Heart left ventricle (tissue), 16 donors: ENCODE measurements at regions not wholly inside any gene's neighbourhood (a gene's known extent, or its start where the extent isn't known, plus 50 kb on each side); places are given as distances from the start of the nearest gene placed in this dataset.

Experiments
- ATAC-seq, 4 donors: fragments of 200-7000 bp; cut with Tn5 transposase; one replicate each; pipeline ENCODE4 v1.9.1; 2020 to 2022; ENCODE audit warnings: moderate library complexity in 4 of 4, mild to moderate bottlenecking in 3 of 4, moderate number of reproducible peaks in 1 of 4
- DNase-seq, 5 donors: peaks; one replicate each; pipeline ENCODE4 v3.0.0-alpha.2; 2020
- H3K27ac ChIP-seq, 12 donors: fragments of 200-600 bp; sonication (generic) in 4 of 12; one replicate each; pipeline versions ENCODE4 v1.5.0 to v1.8.0; 2016 to 2022; ENCODE audit warnings: mild to moderate bottlenecking in 2 of 12
- H3K27me3 ChIP-seq, 9 donors: fragments of 200-600 bp; sonication (generic) in 2 of 9; one replicate each; pipeline versions ENCODE4 v1.5.1 to v1.8.0; 2016 to 2022; ENCODE audit warnings: mild to moderate bottlenecking in 3 of 9
- H3K36me3 ChIP-seq, 9 donors: fragments of 200-600 bp; sonication (generic) in 2 of 9; one replicate each; pipeline versions ENCODE4 v1.5.0 to v1.8.0; 2018 to 2022; ENCODE audit warnings: mild to moderate bottlenecking in 2 of 9
- H3K4me1 ChIP-seq, 12 donors: fragments of 200-600 bp; sonication (generic) in 4 of 12; one replicate each; pipeline versions ENCODE4 v1.5.0 to v1.8.0; 2016 to 2022; ENCODE audit warnings: mild to moderate bottlenecking in 3 of 12
- H3K4me3 ChIP-seq, 12 donors: fragments of 200-600 bp; sonication (generic) in 4 of 12; one replicate each; pipeline versions ENCODE4 v1.5.0 to v1.8.0; 2017 to 2022; ENCODE audit warnings: mild to moderate bottlenecking in 9 of 12, moderate library complexity in 4 of 12
- H3K9me3 ChIP-seq, 12 donors: fragments of 200-600 bp; sonication (generic) in 4 of 12; one replicate each; pipeline versions ENCODE4 v1.5.0 to v1.8.0; 2016 to 2022; ENCODE audit warnings: mild to moderate bottlenecking in 1 of 12
- CTCF ChIP-seq, 12 donors: fragments of 200-600 bp; sonication (generic) in 4 of 12; IDR thresholded peaks; one replicate each; pipeline versions ENCODE4 v1.5.0 to v1.8.0; 2018 to 2022; ENCODE audit warnings: antibody characterized with exemption in 12 of 12, mild to moderate bottlenecking in 5 of 12
- POLR2A ChIP-seq, 2 donors: fragments of 450-650 bp; IDR thresholded peaks; one replicate each; pipeline ENCODE4 v1.6.1; 2017; ENCODE audit warnings: antibody characterized with exemption in 2 of 2, mild to moderate bottlenecking in 2 of 2, moderate library complexity in 2 of 2
- WGBS, 4 donors: extraction: QIAGEN DNeasy Blood & Tissue Kit in 2 of 4; methylation state at CpG; one replicate each; pipeline versions ENCODE4 v1.1.5 to v1.1.7; 2013 to 2018; 5-methylcytosine and 5-hydroxymethylcytosine counted together
- intact Hi-C, 10 donors: fragments of 100-400 bp; cut with DNase I; formaldehyde crosslinking; loops; one replicate each; pipeline versions ENCODE4 v1.11.1 to v1.14.2; 2022
- donor health status: ischemic (EF 13 %, LVEDD 7.1; RV severe dilation, severe dysfunction).
- donor health status: healthy with polysubstance abuse.
- donor health status: DM: no; HTN: yes; CAD: no.
- donor health status: DM: no; HTN: no; CAD: no.
- donor health status: ischemic (EF 25% LVEDD 6.9; RV normal size, moderate dysfunction).
- donor health status: ischemic (EF 25% LVEDD 5.7; RV mildly dilated, moderate dysfunction).
- donor health status: healthy.
- donor health status: DM: yes; HTN: yes; CAD: no.
- donor health status: ischemic (EF 35%, LVEDD 5.7; RV mildly dilated, moderate dysfunction).
- donor health status: nonischemic (EF 11% LVEDD 7.7; RV severe dilation, severe dysfunction).
- donor health status: DM: yes; HTN: yes; CAD: no.
- donor health status: PGD.
- donor health status: ischemic (EF 29% LVEDD 5.4; RV normal size, mild dysfunction).
- donor health status: nonischemic (EF 23%, LVEDD 6.1; RV moderate dilation, normal function).

- Histone ChIP-seq H3K27ac (peak overlapping the region in 1 of 12 donors; percentile 23), H3K4me3 (no peak overlapping the region), H3K27me3 (peaks cover 7 to 64% (median 28%) of the 10 kb centered on the region in 9 donors), H3K36me3 (no peaks in the 10 kb centered on the region), H3K4me1 (peaks cover 0 to 47% (median 14%) of the 10 kb centered on the region in 12 donors), H3K9me3 (no peaks in the 10 kb centered on the region)
- WGBS, 4 donors = 79 to 93% (median 87%) methylated on average over 3 of the region's 3 CpGs
- intact Hi-C loops = loop anchor here in 1 of 10 donors (10.0 kb wide), 1 partner anchor 283 kb away; no protein-coding TSS in a partner anchor
- TF ChIP-seq POLR2A (IDR thresholded peaks at IDR 0.05) (no peak), CTCF (IDR thresholded peaks at IDR 0.05) (no peak)
- no peak for DNase-seq
- no peak for ATAC-seq
Measured at GRCh38 chr12:107322063-107322462, 228.7 kb upstream of the CRY1 start.

- WGBS, 4 donors = 54 to 73% (median 61%) methylated on average over 2 of the region's 2 CpGs
- Histone ChIP-seq H3K27me3 (peaks cover 0 to 53% (median 15%) of the 10 kb centered on the region in 9 donors), H3K4me3 (no peak overlapping the region), H3K4me1 (peaks cover 0 to 38% (median 5%) of the 10 kb centered on the region in 12 donors), H3K9me3 (no peaks in the 10 kb centered on the region), H3K27ac (no peak overlapping the region), H3K36me3 (no peaks in the 10 kb centered on the region)
- ATAC-seq = no peak
- DNase-seq = no peak
- intact Hi-C loops = loop anchor here in 1 of 10 donors (10.0 kb wide), 1 partner anchor 280 kb away; no protein-coding TSS in a partner anchor
- TF ChIP-seq CTCF (IDR thresholded peaks at IDR 0.05) = no peak
- no peak for TF ChIP-seq POLR2A (IDR thresholded peaks at IDR 0.05)
Measured at GRCh38 chr12:107325075-107325608, 231.8 kb upstream of the CRY1 start.

GRCh38 chr12:107326237-107326636, 232.9 kb upstream of the CRY1 start:
- ATAC-seq (no peak), DNase-seq (no peak)
- 31 to 64% (median 41%) methylated on average over 2 of the region's 2 CpGs for WGBS, 4 donors
- no peak overlapping the region for H3K27ac ChIP-seq
- no peaks in the 10 kb centered on the region for H3K36me3 ChIP-seq
- no peak for TF ChIP-seq CTCF (IDR thresholded peaks at IDR 0.05)
- no peak for TF ChIP-seq POLR2A (IDR thresholded peaks at IDR 0.05)
- no peak overlapping the region for H3K4me3 ChIP-seq
- H3K4me1 ChIP-seq = peaks cover 0 to 27% (median 0%) of the 10 kb centered on the region in 12 donors
- no peaks in the 10 kb centered on the region for H3K9me3 ChIP-seq
- intact Hi-C loops = loop anchor here in 1 of 10 donors (10.0 kb wide), 1 partner anchor 279 kb away; no protein-coding TSS in a partner anchor
- peaks cover 0 to 45% (median 7%) of the 10 kb centered on the region in 9 donors for H3K27me3 ChIP-seq

- Histone ChIP-seq H3K27ac (no peak overlapping the region), H3K27me3 (peaks cover 0 to 36% (median 7%) of the 10 kb centered on the region in 9 donors), H3K9me3 (no peaks in the 10 kb centered on the region), H3K4me3 (no peak overlapping the region), H3K36me3 (no peaks in the 10 kb centered on the region), H3K4me1 (peaks cover 0 to 13% (median 0%) of the 10 kb centered on the region in 12 donors)
- DNase-seq (no peak), ATAC-seq (no peak)
- TF ChIP-seq CTCF (IDR thresholded peaks at IDR 0.05) (no peak), POLR2A (IDR thresholded peaks at IDR 0.05) (no peak)
- intact Hi-C loops = loop anchor here in 1 of 10 donors (10.0 kb wide), 1 partner anchor 277 kb away; no protein-coding TSS in a partner anchor
- 46 to 73% (median 60%) methylated on average over 5 of the region's 5 CpGs for WGBS, 4 donors
Measured at GRCh38 chr12:107327651-107328182, 234.4 kb upstream of the CRY1 start.
